ENCODE measurements at regions not wholly inside any gene's neighbourhood (a gene's known extent, or its start where the extent isn't known, plus 50 kb on each side); places are given as distances from the start of the nearest gene placed in this dataset.
"Not testable (repeated sequence)": the region's sequence is repeated elsewhere in the genome, so short reads cannot be mapped to it uniquely, and the experiment has no call there.

GRCh38 chr4:189736656-189737055, 204.0 kb upstream of the FRG1 start:
- not testable (repeated sequence) for H3K79me2 ChIP-seq (ENCODE audit: low read length); H4K20me1 ChIP-seq (ENCODE audit: insufficient read depth, low read length); H3K4me2 ChIP-seq (ENCODE audit: low read length); H3K9me3 ChIP-seq (ENCODE audit: insufficient read depth, low read length); H3K36me3 ChIP-seq (replicated peaks; ENCODE audit: low read depth, low read length); H3K27me3 ChIP-seq (ENCODE audit: low read depth, low read length); H3K9ac ChIP-seq (ENCODE audit: low read length); H3K4me3 ChIP-seq (ENCODE audit: low read length); H3K4me1 ChIP-seq (ENCODE audit: low read length); H2AFZ ChIP-seq (ENCODE audit: low read depth, low read length); H3K27ac ChIP-seq (ENCODE audit: low read length)

GRCh38 chr4:189740118-189740517, 200.6 kb upstream of the FRG1 start:
- H3K4me2 ChIP-seq (ENCODE audit: low read length); H3K27ac ChIP-seq (ENCODE audit: low read length); H3K27me3 ChIP-seq (ENCODE audit: low read depth, low read length); H3K4me1 ChIP-seq (ENCODE audit: low read length); H3K9me3 ChIP-seq (ENCODE audit: insufficient read depth, low read length); H3K9ac ChIP-seq (ENCODE audit: low read length); H4K20me1 ChIP-seq (ENCODE audit: insufficient read depth, low read length); H3K36me3 ChIP-seq (replicated peaks; ENCODE audit: low read depth, low read length); H3K4me3 ChIP-seq (ENCODE audit: low read length); H2AFZ ChIP-seq (ENCODE audit: low read depth, low read length); H3K79me2 ChIP-seq (ENCODE audit: low read length): not testable (repeated sequence)

DNA sequence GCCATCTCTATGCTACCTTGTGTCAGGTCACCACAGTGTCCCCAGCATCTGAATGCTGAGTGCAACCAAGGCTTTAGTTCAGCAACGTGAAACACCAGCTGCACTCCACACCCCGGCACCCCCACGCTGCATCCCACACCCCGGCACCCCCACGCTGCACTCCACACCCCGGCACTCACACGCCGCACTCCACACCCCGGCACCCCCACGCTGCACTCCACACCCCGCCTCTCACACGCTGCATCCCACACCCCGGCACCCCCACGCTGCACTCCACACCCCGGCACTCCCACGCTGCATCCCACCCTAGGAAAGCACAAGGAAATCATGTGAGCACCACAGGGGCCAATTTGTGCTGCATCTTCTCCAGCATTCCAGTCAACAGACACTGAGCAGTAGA, 199.8 kb upstream of the FRG1 start:
- no peaks in the 10 kb centered on the region for H3K36me3 ChIP-seq (replicated peaks; ENCODE audit: low read depth, low read length)
- H3K9me3 ChIP-seq (ENCODE audit: insufficient read depth, low read length), result no peaks in the 10 kb centered on the region
- H3K27me3 ChIP-seq (ENCODE audit: low read depth, low read length), result no peaks in the 10 kb centered on the region
- no peak overlapping the region for H3K4me2 ChIP-seq (ENCODE audit: low read length)
- H3K9ac ChIP-seq (ENCODE audit: low read length), result no peak overlapping the region
- H3K4me3 ChIP-seq (ENCODE audit: low read length), result no peak overlapping the region
- H2AFZ ChIP-seq (ENCODE audit: low read depth, low read length), result no peak overlapping the region
- no peaks in the 10 kb centered on the region for H3K79me2 ChIP-seq (ENCODE audit: low read length)
- no peaks in the 10 kb centered on the region for H3K4me1 ChIP-seq (ENCODE audit: low read length)
- no peak overlapping the region for H3K27ac ChIP-seq (ENCODE audit: low read length)
- no peak for TF ChIP-seq EZH2phosphoT487 (IDR thresholded peaks at IDR 0.05; ENCODE audit: low read depth)
- TF ChIP-seq, protein P1, sequence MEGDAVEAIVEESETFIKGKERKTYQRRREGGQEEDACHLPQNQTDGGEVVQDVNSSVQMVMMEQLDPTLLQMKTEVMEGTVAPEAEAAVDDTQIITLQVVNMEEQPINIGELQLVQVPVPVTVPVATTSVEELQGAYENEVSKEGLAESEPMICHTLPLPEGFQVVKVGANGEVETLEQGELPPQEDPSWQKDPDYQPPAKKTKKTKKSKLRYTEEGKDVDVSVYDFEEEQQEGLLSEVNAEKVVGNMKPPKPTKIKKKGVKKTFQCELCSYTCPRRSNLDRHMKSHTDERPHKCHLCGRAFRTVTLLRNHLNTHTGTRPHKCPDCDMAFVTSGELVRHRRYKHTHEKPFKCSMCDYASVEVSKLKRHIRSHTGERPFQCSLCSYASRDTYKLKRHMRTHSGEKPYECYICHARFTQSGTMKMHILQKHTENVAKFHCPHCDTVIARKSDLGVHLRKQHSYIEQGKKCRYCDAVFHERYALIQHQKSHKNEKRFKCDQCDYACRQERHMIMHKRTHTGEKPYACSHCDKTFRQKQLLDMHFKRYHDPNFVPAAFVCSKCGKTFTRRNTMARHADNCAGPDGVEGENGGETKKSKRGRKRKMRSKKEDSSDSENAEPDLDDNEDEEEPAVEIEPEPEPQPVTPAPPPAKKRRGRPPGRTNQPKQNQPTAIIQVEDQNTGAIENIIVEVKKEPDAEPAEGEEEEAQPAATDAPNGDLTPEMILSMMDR (IDR thresholded peaks at IDR 0.05; ENCODE audit: low read depth, low read length), result no peak
- no peaks in the 10 kb centered on the region for H4K20me1 ChIP-seq (ENCODE audit: insufficient read depth, low read length)

DNA sequence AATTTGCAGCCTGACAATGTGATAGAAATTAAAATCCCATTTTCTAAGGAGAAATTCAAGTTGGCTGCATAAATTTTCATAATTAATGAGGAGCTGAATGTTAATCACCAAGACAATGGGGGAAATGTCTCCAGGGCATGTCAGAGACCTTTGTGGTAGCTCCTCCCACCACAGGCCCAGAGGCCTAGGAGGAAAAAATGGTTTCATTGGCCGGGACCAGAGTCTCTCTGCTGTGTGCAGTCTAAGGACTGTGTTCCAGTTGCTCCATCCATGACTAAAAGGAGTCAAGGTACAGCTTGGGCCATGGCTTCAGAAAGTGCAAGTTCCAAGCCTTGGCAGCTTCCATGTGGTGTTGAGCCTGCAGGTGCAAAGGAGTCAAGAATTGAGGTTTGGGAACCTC, 187.6 kb upstream of the FRG1 start:
- H3K27ac ChIP-seq (ENCODE audit: low read length); H3K9me3 ChIP-seq (ENCODE audit: insufficient read depth, low read length); H3K4me2 ChIP-seq (ENCODE audit: low read length); H4K20me1 ChIP-seq (ENCODE audit: insufficient read depth, low read length); H3K4me3 ChIP-seq (ENCODE audit: low read length); H3K9ac ChIP-seq (ENCODE audit: low read length); H3K36me3 ChIP-seq (replicated peaks; ENCODE audit: low read depth, low read length); H2AFZ ChIP-seq (ENCODE audit: low read depth, low read length); H3K4me1 ChIP-seq (ENCODE audit: low read length); H3K27me3 ChIP-seq (ENCODE audit: low read depth, low read length); H3K79me2 ChIP-seq (ENCODE audit: low read length): not testable (repeated sequence)

DNA sequence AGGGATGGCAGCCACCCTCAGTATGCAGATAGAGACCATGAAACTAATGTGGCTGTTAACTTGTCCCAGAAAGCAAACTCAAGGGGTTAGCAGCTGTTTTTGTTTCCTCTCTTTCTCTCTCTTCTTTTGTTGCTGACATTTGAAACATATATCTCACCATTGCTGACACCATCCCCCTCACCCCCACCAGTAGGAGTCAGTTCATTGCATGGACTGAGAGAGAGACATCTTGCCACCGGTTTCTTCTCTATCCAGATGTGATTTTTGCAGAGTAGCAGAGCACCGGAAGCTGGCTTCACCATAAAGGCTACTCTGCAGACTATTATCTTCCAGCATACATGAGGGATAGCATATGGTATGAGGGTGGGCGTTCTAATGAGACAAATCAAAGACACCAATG, 177.1 kb upstream of the FRG1 start:
- TF ChIP-seq, protein P1 (IDR thresholded peaks at IDR 0.05; ENCODE audit: low read depth, low read length), result no peak
- no peak for TF ChIP-seq EZH2phosphoT487 (IDR thresholded peaks at IDR 0.05; ENCODE audit: low read depth)
- no peak overlapping the region for H3K4me3 ChIP-seq (ENCODE audit: low read length)
- no peaks in the 10 kb centered on the region for H3K27me3 ChIP-seq (ENCODE audit: low read depth, low read length)

DNA sequence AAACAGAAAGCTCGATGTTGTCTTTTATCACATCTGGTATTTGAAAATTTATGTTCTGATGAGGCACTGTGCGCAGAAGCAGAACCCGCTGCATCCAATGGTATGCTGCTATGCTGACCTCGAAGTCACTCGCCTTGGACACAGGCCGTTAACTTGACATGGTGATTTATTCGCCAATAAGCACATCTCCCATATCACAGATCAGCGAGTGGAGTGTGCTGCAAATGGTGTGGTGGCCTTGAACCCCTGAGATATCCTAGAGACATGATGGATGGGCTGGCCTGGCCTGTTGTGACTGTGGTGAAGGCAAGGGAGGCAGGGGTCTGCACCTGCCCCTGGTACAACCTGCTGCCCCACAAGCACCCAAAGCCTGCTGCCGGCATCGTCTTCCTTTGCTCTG, 175.4 kb upstream of the FRG1 start:
- no peaks in the 10 kb centered on the region for H3K4me1 ChIP-seq (ENCODE audit: low read length)
- no peaks in the 10 kb centered on the region for H3K9me3 ChIP-seq (ENCODE audit: insufficient read depth, low read length)
- no peak overlapping the region for H3K9ac ChIP-seq (ENCODE audit: low read length)
- H3K27ac ChIP-seq (ENCODE audit: low read length), result no peak overlapping the region
- H4K20me1 ChIP-seq (ENCODE audit: insufficient read depth, low read length), result no peaks in the 10 kb centered on the region
- H3K4me3 ChIP-seq (ENCODE audit: low read length), result no peak overlapping the region
- H3K79me2 ChIP-seq (ENCODE audit: low read length), result no peaks in the 10 kb centered on the region
- H3K27me3 ChIP-seq (ENCODE audit: low read depth, low read length), result no peaks in the 10 kb centered on the region
- H3K4me2 ChIP-seq (ENCODE audit: low read length), result no peak overlapping the region
- no peak overlapping the region for H2AFZ ChIP-seq (ENCODE audit: low read depth, low read length)
- TF ChIP-seq EZH2phosphoT487 (IDR thresholded peaks at IDR 0.05; ENCODE audit: low read depth), result no peak
- TF ChIP-seq, protein P1 (IDR thresholded peaks at IDR 0.05; ENCODE audit: low read depth, low read length), result no peak
- H3K36me3 ChIP-seq (replicated peaks; ENCODE audit: low read depth, low read length), result no peaks in the 10 kb centered on the region

More for the DNA sequence above, 177.1 kb upstream of the FRG1 start:
- Histone ChIP-seq H3K9ac (ENCODE audit: low read length) (no peak overlapping the region), H4K20me1 (ENCODE audit: insufficient read depth, low read length) (no peaks in the 10 kb centered on the region), H3K4me1 (ENCODE audit: low read length) (no peaks in the 10 kb centered on the region), H3K4me2 (ENCODE audit: low read length) (no peak overlapping the region), H3K27ac (ENCODE audit: low read length) (no peak overlapping the region), H2AFZ (ENCODE audit: low read depth, low read length) (no peak overlapping the region), H3K36me3 (replicated peaks; ENCODE audit: low read depth, low read length) (no peaks in the 10 kb centered on the region), H3K79me2 (ENCODE audit: low read length) (no peaks in the 10 kb centered on the region), H3K9me3 (ENCODE audit: insufficient read depth, low read length) (no peaks in the 10 kb centered on the region)
